ENCODE measurements at regions not wholly inside any gene's neighbourhood (a gene's known extent, or its start where the extent isn't known, plus 50 kb on each side); places are given as distances from the start of the nearest gene placed in this dataset.

GRCh38 chr6:9507136-9507895, 907.6 kb downstream of the TFAP2A start:
- no peak for TF ChIP-seq CTCF (conservative IDR thresholded peaks at IDR 0.05 in 1 of 2, IDR thresholded peaks at IDR 0.05 in 1 of 2; ENCODE audit: extremely low read depth in 1 of 2, insufficient read depth in 1 of 2, low read depth in 1 of 2, low read length in 2 of 2)
- no peak for TF ChIP-seq EZH2 (IDR thresholded peaks at IDR 0.05; ENCODE audit: borderline replicate concordance, low read length)

Data from mammary epithelial cell (primary cell).